ENCODE measurements at regions not wholly inside any gene's neighbourhood (a gene's known extent, or its start where the extent isn't known, plus 50 kb on each side); places are given as distances from the start of the nearest gene placed in this dataset.

DNA sequence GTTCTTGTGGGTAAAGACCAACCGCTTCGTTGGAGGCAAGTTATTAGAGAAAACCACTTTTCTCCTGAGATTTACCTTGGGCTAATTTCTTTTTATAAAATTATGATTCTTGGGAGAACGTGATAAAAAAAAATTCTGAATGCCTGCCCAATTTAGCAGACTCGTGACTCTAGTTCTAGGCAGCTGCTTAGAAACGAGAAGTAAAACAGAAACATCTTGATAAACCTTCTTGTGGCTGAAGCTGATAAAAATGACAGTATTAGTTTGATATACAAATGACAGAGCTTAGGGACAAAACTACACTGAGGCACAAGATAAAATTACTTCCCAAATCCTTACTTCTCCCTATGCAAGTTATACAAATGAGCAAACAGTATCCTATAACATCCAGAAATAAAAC lies 458.9 kb upstream of the TEX13C start:
- DNase-seq, result no peak

DNA sequence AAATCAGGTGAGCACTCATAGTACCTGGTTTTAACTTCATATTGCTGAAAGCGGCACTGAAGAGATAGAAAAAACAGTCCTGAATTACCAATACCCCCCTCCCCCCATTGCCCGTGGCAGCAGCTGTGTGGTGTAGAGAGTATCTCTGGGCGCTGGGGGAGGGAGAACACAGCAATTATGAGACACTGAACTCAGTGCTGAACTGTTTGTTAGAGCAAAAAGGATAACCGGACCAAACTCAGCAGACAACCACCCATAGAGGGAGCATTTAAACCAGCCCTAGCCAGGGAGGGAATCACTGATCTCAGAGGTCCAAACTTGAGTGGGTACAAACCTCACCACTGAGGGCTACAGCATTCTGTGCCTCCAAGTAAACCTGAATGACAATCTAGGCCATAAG lies 457.4 kb upstream of the TEX13C start:
- no peak for DNase-seq

DNA sequence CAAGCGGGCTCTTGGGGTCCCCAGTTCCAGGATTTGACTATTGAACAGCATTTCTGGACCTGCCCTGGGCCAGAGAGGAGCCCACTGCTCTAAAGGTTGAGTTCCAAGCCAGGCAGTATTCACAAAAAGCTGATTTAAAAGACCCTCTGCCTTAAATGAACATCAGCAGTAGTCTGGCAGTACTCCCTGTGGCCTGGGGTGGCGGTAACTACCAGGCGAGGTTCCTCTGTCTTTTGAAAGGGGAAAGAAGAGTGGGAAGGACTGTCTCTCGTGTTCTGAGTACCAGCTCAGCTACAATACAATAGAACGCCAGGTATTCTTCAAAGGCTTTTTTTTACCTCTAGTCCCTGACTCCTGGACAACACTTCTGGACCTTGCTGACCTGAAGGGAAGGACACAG lies 456.4 kb upstream of the TEX13C start:
- no peak for DNase-seq

DNA sequence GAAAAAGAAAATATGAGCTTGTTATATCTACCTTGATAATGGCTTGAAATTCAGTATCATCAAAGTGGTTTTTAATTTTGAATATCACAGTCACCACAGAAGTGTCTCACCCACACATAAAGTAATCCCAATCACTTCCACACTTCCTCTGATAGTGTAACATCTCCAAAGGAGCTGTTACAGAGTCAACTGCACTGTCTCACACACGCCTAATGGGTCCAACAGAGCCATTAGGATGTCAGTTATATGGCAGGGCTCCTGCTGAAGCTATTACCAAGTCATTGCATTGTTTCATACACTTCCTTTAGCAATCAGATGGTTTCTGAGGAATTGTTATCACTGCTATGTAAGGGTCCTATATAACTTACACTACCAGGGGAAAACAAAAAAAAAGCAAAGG lies 432.1 kb upstream of the TEX13C start:
- no peak for DNase-seq

DNA sequence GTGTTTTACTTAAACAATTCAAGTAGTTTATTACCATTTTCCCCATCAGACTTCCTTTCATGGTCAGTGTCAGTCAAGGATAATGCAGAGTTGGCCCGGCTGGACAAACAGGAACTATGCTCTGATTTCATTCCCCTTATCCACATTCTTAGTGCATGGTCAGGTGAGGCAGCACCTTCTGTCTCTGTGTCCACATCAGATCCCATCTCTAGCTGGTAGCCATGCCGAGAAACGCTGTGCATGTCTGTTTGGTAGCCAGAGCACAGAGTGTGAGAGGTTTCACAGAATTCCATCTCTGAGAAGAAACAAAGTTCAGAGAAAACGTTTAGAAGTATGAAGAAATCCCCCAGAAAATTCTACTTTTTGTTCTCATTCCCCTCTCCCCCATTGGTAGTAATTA lies 423.7 kb upstream of the TEX13C start:
- no peak for DNase-seq

DNA sequence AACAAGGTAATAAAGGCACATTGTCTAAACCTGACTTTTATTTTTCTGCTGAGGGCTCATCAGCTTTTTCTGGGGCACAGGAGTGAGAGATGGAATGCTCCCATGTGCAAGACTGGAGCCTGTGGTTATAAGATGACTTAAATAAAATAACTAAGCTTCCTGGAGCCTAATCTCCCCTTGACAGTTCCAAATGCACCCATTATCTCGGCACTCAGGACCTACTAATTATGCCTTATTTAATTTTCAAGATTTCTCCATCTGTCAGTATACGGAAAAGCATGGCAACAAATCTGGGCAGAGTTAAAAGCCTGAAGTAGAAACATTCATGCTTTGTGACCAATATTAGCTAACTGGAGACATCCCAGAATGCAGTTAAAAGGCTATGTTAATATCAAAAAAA lies 416.7 kb upstream of the TEX13C start:
- DNase-seq, result no peak

DNA sequence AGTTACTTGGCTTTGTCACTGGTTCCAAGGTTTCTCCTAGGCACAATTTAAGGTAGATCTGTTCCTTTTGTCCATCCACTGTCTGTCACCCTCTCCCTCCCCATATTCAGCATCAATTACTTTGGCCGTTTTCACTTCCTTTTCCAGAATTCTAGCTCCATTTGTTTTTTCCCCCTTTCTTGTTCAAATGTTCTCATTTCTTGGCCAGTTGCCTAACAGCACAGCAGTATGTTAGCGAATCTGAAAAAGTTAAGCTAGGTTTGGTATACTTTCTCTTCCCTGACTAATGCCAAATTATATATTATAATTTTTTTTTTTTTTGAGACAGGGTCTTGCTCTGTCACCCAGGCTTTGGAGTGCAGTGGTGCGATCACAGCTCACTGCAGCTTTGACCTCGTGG lies 409.1 kb upstream of the TEX13C start:
- DNase-seq, result no peak

DNA sequence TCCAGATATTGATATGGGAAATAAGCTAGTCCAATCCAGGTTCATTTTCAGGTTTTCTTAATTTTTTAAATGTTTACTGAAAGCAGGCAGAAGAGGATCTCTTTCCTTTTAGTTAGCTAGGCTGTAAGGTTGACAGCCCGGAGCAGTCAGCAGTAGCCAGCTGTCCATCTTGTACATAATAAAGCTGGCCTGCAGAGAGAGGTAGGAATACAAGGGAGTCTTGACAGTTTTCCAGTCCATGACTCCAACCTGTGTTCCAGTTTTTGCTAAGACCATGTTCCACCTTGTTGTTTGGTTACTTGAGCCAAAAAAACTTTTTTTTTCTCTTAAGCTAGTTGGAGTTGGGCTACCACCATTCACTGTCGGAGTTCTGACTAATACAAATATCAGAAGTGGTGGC lies 402.7 kb upstream of the TEX13C start:
- no peak for DNase-seq

DNA sequence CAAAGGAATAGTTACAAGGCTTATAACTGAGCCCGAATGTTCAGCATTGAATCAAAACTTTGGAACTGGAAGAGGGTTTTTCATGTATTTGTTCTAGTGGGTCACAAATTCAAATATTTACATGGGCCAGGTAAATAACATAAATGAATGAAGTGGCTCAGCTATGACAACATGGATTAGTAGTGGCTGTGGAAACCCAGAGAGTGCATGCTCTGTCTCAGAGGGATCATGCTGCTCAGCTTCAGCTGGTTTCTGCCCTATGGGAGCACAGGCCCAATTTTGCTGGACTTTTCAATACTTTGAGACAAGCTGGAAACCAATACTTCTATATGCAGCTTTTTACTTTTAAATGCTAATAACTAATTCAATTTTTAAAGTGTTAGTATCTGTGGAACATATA lies 394.0 kb upstream of the TEX13C start:
- DNase-seq, result no peak

DNA sequence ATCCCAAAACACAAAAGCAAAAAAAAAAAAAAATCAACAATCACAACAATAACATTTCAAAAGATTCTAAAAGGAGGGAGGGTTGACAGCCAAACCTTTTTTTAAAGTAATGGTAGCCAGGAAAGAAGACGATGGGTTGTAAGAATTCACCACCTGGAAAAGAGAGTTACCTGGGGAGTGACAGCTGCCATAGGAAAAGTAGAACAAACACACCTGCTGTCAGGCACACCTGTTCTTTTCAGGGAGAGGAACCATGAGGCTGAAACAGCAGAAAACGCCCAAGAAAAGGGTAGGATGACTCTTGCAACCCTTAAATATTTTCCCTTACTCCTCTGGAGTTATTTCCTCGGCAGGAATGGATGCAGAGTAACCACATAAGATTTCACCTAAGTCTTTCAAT lies 388.4 kb upstream of the TEX13C start:
- DNase-seq, result peak in 1 of 2 experiments; percentile 2

DNA sequence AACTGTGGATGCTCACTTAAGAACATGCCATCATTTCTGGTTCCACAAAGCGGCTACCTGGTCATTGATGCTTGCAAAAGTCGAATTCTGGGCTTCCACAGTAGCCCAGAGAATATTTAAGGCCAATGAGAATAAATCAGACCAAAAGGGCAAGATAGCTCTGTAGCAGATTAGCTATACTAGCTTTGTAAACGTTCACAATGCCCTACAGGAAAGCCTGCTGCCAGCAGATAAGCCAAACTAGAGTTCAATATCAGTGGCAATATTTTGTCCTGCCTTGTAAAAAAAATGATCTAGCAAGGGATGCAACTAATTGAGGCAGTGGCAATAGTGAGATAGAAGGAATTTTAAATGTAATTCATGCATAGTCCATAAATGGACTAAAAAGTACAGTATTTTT lies 387.7 kb upstream of the TEX13C start:
- DNase-seq, result no peak

DNA sequence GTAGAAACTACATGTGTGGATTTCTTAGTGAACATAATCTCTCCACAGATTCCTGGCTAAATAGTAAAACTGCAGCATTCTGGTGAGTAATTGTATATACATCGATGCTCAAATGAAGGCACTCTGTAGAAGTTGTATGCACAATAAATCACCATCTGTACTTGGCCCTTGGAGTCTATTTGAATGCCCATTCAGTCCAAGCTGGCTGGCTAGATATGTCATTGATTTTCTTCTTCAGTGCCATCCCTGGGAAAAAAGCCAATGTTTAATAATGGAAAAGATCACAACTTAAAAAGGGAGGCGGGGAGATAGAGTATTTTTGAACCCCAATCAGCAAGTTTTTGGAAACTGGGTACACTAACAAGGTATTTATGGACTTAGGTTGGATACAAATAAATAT lies 381.0 kb upstream of the TEX13C start:
- DNase-seq, result no peak

DNA sequence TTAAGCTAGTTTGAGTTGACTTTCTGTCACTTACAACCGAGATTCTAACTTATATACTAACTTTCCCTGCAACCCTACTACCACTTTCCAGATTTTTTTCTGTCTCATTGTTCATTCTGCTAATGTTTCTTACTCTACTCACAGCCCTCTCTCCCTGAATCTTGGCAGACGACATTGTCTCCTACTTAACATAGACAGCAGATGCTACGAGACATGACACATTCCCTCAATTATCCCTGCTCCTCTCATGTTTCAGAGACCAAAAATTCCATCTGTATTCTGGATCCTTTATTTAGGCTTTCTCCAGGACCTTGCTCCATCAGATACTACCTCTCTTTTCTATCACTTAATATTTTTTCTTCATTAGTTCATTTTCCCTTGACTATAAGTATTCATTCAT lies 379.1 kb upstream of the TEX13C start:
- DNase-seq, result no peak

DNA sequence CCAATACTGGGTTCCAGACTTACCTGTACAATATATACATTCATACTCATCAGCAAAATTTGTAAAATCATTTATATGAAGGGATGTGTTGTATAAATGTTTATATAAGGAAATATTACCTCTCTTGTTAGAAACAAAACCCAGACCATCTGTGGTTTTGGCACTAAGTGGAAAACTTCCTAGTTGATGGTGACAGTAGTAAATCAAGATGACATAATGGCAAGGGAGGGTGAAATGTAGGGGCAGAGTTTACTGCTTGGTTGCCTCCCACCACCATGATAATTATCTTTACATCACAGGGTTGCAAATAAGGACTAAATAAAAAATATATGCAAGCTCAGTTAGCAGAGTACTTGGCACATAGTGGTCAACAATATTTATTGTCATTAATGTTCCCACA lies 365.3 kb upstream of the TEX13C start:
- DNase-seq, result no peak

DNA sequence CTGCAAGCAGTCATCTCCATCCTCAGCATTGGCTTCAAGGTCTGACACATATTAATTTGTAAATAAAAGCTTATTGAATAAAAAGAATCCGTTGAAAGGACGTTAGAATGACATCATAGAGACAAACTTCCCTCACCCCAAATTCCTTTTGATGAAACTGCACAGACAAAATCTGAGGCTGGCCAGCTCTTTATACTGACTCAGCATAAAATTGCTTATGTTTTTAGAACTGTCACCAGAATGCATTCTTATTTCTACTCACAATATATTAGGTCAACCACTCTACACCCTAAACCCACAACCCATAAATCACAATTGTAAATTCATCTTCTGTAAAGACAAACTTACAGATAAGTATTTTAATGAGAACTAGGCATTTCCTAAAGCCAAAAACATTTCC lies 359.2 kb upstream of the TEX13C start:
- no peak for DNase-seq

DNA sequence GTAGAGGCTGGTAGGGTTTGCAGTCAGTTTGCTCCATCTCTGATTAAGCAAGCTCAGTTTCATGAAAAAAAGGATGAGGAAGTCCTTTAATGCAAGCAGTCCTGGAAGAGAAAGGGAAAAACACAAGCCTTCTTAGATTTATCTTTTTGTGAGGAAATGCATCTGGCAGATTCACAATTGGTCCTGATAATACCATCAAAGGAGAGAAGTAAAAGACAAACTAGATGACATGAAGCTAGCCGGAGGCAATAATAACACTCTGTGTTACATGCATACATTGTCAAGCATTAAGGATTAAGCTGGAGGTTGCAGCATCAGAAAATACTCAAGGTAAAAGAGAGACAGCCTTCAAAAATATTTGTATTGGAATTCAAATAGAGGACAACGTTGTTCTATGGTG lies 356.0 kb upstream of the TEX13C start, which contains the start of gene TENM1:
Gene TENM1, minus strand, starts transcription at position 101 of the 400 bp plus-strand sequence.
- DNase-seq, result no peak

DNA sequence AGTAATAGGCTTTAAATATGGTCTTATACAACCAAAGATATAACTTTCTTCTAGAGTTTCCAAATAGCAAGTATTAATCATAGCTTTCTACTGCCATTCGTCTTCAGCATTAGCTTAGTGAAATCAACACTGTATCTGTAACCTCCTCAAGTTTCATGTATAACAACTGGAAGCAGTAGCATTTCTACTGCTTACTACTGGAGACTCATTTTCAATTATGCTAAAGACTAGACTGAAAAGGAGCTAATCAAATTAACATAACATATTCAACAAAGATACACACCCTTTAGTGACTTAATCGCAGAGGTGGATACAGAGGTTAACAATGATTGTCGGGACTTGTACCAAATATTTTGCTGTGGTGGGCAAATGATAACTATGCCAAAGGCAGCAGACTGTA lies 344.2 kb upstream of the TEX13C start:
- no peak for DNase-seq

DNA sequence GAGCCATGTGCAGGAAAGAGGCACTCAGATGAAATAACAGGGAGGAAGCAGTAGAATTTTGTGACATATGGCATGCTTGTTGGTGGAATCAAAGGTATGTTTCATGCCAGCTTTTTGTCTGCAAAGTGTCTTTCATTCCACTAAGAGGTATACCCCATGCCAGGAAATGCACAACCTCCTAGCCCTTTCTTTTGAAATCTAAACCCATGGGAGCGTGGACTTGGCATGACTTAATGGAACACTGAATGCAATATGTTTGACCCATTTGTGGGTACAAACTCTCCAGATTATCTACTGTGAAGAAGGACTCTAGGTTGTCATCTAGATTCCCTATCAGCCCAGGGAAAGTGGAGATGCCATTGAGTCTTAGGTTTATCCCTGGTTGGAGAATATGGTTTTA lies 338.3 kb upstream of the TEX13C start:
- no peak for DNase-seq

DNA sequence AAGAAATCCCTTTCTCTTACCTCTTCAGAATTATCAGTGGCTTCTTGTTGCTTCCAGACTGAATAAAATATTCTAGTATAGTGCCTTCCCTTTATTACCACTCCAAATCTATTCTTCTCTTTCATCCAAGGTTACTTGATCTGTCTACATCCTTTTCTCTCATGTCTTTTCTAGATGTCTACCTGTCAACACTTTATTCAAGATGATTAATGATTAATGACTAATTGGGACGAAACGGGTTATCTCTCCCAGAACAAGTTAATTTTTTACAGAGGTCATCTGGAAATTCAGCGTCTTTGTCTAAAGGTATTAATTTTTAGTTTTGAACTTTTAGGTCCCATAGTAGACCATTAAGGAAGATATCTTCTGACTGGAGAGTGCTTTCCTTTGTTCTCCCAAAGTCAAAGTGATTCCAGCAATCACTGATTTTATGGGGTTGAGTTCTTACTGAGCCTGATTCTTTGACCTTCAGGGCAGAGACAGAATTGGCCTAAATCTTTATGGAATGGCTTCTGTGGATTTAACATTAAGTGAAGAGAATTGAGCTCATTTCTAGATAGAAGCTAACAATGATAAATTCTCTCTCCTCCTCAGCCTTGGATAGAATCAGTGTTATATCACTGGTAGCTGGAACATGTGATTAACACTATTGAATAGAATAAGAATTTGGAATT lies 335.4 kb upstream of the TEX13C start:
- DNase-seq, result no peak

DNA sequence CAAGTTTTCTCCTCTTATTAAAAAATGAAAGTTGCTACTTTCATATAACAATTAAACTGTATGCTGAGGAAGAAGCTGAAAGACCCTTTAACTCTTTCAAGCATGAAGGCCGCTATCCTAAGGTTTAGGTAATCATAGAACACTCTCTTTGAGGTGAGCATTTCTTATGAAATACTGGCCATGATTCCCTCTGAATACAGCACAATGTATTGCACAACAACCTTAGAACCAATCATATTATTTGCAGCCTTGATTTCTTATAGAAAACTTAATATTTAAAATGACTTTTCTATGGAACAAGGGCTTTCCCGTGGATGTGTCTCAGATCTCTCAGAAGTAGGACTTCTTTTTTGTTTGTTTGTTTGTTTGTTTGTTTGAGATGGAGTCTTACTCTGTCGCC lies 333.4 kb upstream of the TEX13C start:
- DNase-seq, result no peak

DNA sequence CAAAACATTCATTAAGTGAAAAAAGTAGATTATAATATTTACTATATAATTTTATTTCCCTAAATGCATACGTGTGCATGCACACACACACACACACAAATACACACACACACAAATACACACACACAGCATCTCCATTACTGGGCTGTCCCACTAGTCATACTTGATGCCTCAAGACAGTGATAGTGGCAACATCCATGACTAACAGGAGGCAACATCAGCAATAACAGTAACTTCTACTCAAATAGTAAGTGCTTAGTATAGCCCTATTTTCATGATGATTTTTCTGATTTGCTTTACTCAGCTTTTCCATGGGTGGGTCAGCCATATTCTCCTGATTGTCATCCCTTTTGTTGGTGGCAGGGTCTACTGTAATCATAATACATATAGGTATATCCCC lies 325.9 kb upstream of the TEX13C start:
- DNase-seq, result no peak

DNA sequence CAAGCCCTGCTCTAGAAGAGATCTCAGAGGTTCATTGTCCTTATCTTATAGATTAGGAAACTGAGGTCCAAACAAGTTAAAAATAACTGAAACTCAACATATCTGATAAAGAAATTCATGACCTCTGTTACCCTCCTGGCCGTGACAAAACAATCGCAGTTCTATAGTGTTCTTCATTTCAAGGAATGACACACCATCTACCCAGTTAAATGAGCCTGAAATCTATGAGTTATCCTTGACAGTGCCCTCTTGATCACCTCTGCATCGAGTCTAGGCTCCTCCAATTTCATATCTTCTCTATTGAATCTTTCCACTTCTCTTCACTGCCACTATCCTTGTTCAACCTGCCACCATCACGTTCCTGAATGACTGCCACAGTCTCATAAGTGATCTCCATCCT lies 325.3 kb upstream of the TEX13C start:
- DNase-seq, result no peak

DNA sequence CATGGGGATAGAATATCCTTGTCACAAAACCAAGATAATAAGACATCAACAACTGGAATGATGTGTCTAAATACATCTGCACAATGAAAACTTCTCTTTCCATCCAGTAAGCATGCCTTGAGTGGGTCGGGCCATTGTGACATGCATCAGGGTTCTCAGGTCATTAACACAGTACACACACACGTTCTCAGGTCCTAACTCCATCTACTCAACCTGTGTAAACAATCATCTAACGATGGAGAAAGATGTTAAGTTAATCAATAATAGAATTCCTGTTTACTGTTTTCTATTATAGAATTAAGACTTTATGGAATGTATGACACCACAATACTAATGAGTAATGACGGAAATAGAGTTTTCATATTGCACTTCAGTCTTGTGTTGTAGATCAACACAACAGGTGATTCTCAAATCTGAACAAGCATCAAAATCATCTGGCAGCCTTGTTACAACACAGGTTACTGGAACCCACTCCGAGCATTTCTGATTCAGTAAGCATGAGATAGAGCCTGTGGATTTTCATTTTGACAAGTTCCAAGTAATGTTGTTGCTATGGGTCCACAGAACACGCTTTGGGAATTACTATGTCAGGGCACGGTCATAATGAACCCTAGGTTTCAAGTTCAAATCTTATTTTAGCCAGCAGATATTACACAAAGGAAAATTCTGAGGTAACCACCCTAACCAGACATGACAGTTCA lies 315.8 kb upstream of the TEX13C start:
- no peak for DNase-seq

DNA sequence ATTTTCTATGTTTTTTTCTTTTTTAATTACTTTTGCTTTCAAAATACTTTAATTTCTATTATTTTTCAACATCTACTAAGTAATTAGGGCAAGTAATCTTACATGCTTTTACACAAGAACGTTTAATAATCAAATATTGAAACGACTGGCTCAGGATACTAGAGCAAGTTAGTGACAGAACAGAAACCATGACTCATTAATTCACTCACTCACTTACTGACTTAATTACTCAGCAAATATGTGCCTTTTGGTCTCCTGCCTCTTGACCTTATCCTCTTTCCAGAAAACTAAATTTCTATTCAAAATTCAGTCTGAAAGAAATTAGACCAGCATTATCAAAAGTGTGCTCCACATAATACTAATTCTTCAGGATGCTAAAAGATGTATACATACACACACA lies 314.9 kb upstream of the TEX13C start:
- DNase-seq, result no peak

DNA sequence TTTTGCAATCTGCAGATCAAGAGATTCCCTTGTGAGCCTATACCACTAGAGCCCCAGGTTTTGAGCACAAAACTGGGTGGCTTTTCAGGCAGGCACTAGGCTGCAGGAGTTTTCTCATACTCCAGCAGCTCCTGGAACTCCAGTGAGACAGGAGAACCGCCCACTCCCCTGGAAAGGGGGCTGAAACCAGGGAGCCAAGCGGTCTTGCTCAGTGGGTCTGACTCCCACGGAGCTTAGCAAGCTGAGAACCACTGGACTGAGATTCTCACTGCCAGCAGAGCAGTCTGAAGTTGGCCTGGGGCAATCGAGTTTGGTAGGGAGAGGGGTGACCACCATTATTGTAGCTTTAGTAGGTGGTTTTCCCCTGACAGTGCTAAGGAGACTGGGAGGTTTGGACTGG lies 313.8 kb upstream of the TEX13C start:
- no peak for DNase-seq

Measured in NCI-H526 (cell line).